Prostate gland (tissue), 2 donors: ENCODE measurements at regions not wholly inside any gene's neighbourhood (a gene's known extent, or its start where the extent isn't known, plus 50 kb on each side); places are given as distances from the start of the nearest gene placed in this dataset.

Experiments
- DNase-seq: peaks from one replicate; pipeline ENCODE4 v3.0.0-alpha.2; 2019; ENCODE audit warnings: low spot score
- H3K27ac ChIP-seq, 2 donors: fragments of 200-600 bp; sonication (generic); 2 replicates each; pipeline ENCODE4 v1.5.1; 2017 to 2019
- H3K27me3 ChIP-seq: fragments of 200-600 bp; sonication (generic); replicated peaks from 2 replicates; pipeline ENCODE4 v1.5.1; 2019; ENCODE audit not compliant: insufficient read depth
- H3K36me3 ChIP-seq, 2 donors: fragments of 200-600 bp; sonication (generic); 1 replicate in 1 of 2; 2 replicates in 1 of 2; pipeline versions ENCODE4 v1.5.1 to v1.8.1; 2017 to 2019
- H3K4me1 ChIP-seq: fragments of 200-600 bp; sonication (generic); replicated peaks from 2 replicates; pipeline ENCODE4 v1.5.1; 2019
- H3K4me3 ChIP-seq, 2 donors: fragments of 200-600 bp; sonication (generic); 2 replicates each; pipeline ENCODE4 v1.5.1; 2017 to 2019
- H3K9me3 ChIP-seq: fragments of 200-600 bp; sonication (generic); 2 replicates; pipeline ENCODE4 v1.5.1; 2017
- POLR2A ChIP-seq: fragments of 450-650 bp; IDR thresholded peaks from one replicate; pipeline ENCODE4 v1.6.1; 2016; ENCODE audit warnings: antibody characterized with exemption, mild to moderate bottlenecking
- POLR2AphosphoS5 ChIP-seq: sonication (generic); formaldehyde crosslinking; IDR thresholded peaks from one replicate; pipeline ENCODE4 v1.6.1; 2017; ENCODE audit warnings: antibody characterized with exemption
- WGBS: methylation state at CpG from one replicate; pipeline ENCODE4 v1.1.5; 2018; 5-methylcytosine and 5-hydroxymethylcytosine counted together
- intact Hi-C: fragments of 100-400 bp; cut with DNase I; formaldehyde crosslinking; loops from one replicate; pipeline ENCODE4 v1.14.2; 2022
- TF ChIP-seq, protein P1 (sequence below), 4 experiments: fragments of 200-600 bp in 2 of 4; fragments of 450-650 bp in 2 of 4; sonication (generic) in 2 of 4; IDR thresholded peaks; 1 replicate in 3 of 4; 2 replicates in 1 of 4; pipeline ENCODE4 v1.5.1; 2016 to 2019; ENCODE audit warnings: antibody characterized with exemption in 4 of 4, mild to moderate bottlenecking in 2 of 4, moderate library complexity in 2 of 4

DNA sequence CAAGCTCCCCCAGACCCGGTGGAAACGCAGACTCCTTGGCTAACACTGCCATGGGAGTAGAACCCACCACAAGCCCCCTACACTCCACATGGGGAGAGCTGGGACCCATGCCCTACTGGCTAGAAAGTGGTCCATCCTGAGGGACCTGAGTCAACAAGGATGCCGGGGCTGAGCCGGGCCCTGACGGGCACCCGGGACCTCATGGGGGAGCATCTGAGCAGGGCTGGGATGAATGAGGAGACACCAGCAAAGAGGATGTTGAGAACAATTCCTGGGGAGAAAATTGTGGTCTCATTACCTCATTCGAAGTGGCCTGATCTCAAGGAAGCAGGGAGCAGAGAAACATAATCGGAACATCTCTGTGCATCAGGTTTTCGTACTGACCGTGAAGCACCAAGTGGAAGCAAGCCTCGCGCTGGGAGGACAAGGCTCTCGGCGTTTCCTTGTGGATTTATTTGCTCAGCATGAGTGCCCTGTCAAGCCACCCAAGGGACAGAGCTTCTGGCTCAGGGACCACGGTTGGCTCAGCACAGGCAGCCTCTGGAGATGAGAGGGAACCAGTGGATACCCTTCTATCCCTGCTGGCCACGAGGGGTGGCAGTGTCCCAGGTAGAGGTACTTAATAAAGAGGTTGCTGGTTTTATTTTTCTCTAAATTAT is 132.2 kb upstream of the FAM20C start:
- no peak for DNase-seq
- intact Hi-C loops = no loop called here
- H3K27me3 ChIP-seq = no peaks in the 10 kb centered on the region
- no peaks in the 10 kb centered on the region for H3K4me1 ChIP-seq
- H3K9me3 ChIP-seq = no peaks in the 10 kb centered on the region
- WGBS = 83% methylated on average over 16 of the region's 16 CpGs
- H3K4me3 ChIP-seq = no peak overlapping the region
- no peaks in the 10 kb centered on the region for H3K36me3 ChIP-seq
- TF ChIP-seq POLR2A = no peak
- no peak overlapping the region for H3K27ac ChIP-seq

DNA sequence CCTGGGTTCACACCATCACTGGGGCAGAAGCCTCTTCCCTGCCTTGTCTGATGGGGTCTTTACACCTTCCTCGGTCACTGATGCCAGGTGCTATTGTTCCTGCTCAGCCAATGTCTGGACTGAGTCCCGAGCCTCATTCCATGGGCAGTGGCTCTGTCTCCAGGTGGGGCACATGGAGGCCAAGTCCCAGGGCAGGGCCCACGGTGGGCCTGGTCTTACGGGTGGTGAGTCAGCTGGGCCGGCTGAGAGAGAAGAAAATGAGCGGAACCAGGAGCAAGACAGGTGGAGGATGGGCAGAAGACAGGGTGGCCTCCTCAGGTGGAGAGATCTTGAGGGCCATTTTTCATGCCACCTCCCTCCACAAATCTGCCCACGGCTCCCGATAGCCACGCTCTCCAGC is 131.7 kb upstream of the FAM20C start:
- H3K27me3 ChIP-seq = no peaks in the 10 kb centered on the region
- WGBS = 88% methylated on average over 9 of the region's 9 CpGs
- no peak for DNase-seq
- H3K4me3 ChIP-seq = no peak overlapping the region
- no peaks in the 10 kb centered on the region for H3K9me3 ChIP-seq
- H3K36me3 ChIP-seq = no peaks in the 10 kb centered on the region
- TF ChIP-seq, protein P1, sequence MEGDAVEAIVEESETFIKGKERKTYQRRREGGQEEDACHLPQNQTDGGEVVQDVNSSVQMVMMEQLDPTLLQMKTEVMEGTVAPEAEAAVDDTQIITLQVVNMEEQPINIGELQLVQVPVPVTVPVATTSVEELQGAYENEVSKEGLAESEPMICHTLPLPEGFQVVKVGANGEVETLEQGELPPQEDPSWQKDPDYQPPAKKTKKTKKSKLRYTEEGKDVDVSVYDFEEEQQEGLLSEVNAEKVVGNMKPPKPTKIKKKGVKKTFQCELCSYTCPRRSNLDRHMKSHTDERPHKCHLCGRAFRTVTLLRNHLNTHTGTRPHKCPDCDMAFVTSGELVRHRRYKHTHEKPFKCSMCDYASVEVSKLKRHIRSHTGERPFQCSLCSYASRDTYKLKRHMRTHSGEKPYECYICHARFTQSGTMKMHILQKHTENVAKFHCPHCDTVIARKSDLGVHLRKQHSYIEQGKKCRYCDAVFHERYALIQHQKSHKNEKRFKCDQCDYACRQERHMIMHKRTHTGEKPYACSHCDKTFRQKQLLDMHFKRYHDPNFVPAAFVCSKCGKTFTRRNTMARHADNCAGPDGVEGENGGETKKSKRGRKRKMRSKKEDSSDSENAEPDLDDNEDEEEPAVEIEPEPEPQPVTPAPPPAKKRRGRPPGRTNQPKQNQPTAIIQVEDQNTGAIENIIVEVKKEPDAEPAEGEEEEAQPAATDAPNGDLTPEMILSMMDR (IDR thresholded peaks at IDR 0.05) = no peak
- no peak for TF ChIP-seq POLR2AphosphoS5
- TF ChIP-seq POLR2A = no peak
- no peak overlapping the region for H3K27ac ChIP-seq
- intact Hi-C loops = no loop called here
- no peaks in the 10 kb centered on the region for H3K4me1 ChIP-seq

DNA sequence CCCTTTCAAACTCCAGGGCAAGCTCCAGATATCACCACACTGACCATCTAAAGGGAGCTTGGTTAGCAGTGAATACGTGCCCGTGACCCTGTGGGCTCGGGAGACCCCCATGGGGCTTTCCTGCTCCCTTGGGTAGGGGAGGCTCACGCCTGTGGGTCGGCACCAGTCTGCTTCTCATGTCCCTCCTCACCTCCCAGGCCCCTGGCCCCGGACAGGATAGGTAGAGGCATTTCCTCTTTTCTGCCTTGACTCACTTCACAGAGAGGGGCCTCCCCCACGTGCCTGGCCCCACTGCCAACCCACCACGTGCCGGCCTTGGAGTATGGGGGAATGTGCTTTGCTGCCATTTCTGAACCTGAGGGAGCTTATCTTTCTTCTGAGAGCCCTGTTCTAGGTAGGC is 131.3 kb upstream of the FAM20C start:
- no peak overlapping the region for H3K4me3 ChIP-seq
- intact Hi-C loops = no loop called here

DNA sequence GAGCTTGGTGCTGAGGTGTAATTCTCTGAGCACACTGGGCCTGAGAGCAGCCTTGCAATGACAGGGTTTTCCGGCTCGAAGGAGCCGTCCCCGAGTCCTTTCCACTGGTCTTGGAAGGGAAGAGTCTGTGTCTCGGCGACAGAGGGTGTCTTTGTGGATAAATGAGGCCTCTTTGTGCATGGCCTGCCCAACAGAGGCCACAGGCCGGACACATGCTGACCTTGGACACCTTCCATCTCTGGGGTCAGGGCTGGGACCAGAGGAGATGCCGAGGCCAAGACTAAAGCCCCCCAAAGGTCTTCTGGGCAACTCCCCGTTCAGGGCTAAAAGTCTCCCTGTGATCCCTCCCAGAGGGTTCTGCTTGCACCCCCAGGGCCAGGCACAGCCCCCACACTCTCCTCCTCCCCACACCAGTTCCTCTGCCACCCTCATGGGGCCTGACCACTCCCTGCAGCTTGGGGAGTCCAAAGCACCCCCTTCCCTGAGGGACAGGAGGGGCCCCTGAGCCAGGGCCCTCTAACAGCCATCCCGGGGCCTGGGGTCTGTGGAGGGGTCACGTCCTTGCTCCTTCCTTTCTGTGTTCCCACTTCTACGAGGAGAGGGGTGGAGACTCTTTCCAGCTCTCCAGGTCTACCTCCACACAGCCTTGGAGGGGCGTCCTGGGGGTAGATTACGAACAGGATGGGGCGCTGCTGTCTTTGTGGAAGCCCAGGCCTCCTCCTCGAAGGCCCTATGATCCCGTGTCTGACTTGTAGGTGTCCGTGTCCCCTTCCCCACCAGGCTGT is 130.6 kb upstream of the FAM20C start:
- Histone ChIP-seq H3K4me3 (no peak overlapping the region), H3K36me3 (no peaks in the 10 kb centered on the region), H3K9me3 (no peaks in the 10 kb centered on the region), H3K27ac (no peak overlapping the region), H3K27me3 (no peaks in the 10 kb centered on the region), H3K4me1 (no peaks in the 10 kb centered on the region)
- 91% methylated on average over 18 of the region's 18 CpGs for WGBS
- intact Hi-C loops = no loop called here
- DNase-seq = no peak
- TF ChIP-seq POLR2AphosphoS5 (no peak), POLR2A (no peak)
- TF ChIP-seq, protein P1 (IDR thresholded peaks at IDR 0.05) = no peak

More for the DNA sequence above, 131.3 kb upstream of the FAM20C start:
- no peak for TF ChIP-seq POLR2A
- TF ChIP-seq, protein P1 (IDR thresholded peaks at IDR 0.05) = no peak
- no peak for TF ChIP-seq POLR2AphosphoS5
- no peaks in the 10 kb centered on the region for H3K36me3 ChIP-seq
- no peak overlapping the region for H3K27ac ChIP-seq
- DNase-seq = no peak
- H3K9me3 ChIP-seq = no peaks in the 10 kb centered on the region
- no peaks in the 10 kb centered on the region for H3K27me3 ChIP-seq
- 86% methylated on average over 9 of the region's 9 CpGs for whole genome bisulfite sequencing
- H3K4me1 ChIP-seq = no peaks in the 10 kb centered on the region

DNA sequence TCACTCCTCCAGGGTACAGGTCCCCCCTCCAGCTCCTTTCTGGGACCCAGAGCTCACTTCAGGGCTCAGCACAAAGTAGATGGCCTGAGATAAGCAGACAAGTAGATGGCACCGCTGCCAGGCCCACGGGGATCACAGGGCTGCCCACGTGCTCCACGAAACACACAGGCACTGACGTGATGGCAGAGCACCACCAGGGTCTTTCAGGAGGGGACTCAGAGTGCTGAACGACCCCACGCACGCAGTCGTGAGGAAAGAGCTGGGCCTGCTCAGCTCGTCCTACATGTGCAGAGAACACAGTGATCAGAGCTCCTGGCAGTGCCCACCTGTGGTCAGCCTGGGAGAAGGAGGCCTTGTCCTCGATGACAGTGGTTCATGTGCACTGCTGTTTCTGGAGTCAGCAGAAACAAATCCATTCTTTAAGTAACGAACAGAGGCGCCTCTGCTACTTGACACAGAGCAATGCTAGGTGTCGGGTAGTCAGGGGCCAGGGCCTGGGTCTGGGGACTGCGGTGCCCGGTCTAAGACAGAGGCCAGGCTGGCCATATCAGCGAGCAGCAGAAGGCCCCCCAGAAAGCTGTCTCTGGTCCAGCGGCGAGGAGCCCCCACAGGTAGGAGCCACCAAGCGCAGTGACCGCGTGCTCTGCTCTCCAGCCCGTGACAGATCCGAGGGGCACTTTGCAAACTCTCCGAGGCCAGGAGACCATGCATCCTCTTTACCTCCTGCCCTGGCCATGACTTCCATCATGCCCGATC is 129.8 kb upstream of the FAM20C start:
- WGBS = 94% methylated on average over 23 of the region's 26 CpGs
- no peak overlapping the region for H3K27ac ChIP-seq
- H3K9me3 ChIP-seq = no peaks in the 10 kb centered on the region
- H3K4me3 ChIP-seq = no peak overlapping the region
- TF ChIP-seq POLR2A (no peak), POLR2AphosphoS5 (no peak)
- TF ChIP-seq, protein P1 (IDR thresholded peaks at IDR 0.05) = no peak
- intact Hi-C loops = no loop called here
- DNase-seq = no peak
- H3K4me1 ChIP-seq = no peaks in the 10 kb centered on the region
- H3K27me3 ChIP-seq = no peaks in the 10 kb centered on the region
- H3K36me3 ChIP-seq = no peaks in the 10 kb centered on the region
